ENCODE measurements at regions not wholly inside any gene's neighbourhood (a gene's known extent, or its start where the extent isn't known, plus 50 kb on each side); places are given as distances from the start of the nearest gene placed in this dataset.
"Not testable (repeated sequence)": the region's sequence is repeated elsewhere in the genome, so short reads cannot be mapped to it uniquely, and the experiment has no call there.

- POLR2A ChIA-PET: no interaction called here
- RAD21 ChIA-PET (ENCODE audit: low non-redundant PET in 1 of 2, low total read pairs in 2 of 2, uncharacterized antibody in 2 of 2, unreplicated experiment in 2 of 2): no interaction called here
- CTCF ChIA-PET: no interaction called here
- intact Hi-C loops (cut with micrococcal nuclease): no loop called here
- Histone ChIP-seq H3K9me3 (ENCODE audit: control insufficient read depth in 1 of 2, insufficient read depth in 1 of 2, low read depth in 1 of 2, low read length in 2 of 2) (no peaks in the 10 kb centered on the region), H3K4me2 (ENCODE audit: low read length) (no peak overlapping the region), H4K20me1 (ENCODE audit: insufficient read depth) (no peaks in the 10 kb centered on the region), H3K9me2 (ENCODE audit: insufficient read depth) (no peaks in the 10 kb centered on the region), H2AFZ (ENCODE audit: low read depth, low read length, poor library complexity, severe bottlenecking) (no peak overlapping the region), H3K27ac (ENCODE audit: low read depth, low read length) (no peak overlapping the region), H3K79me2 (ENCODE audit: insufficient read depth, low read length) (no peaks in the 10 kb centered on the region), H3K36me3 (ENCODE audit: control insufficient read depth in 1 of 2, insufficient read depth in 2 of 2, low read length in 2 of 2) (no peaks in the 10 kb centered on the region), H3K4me1 (ENCODE audit: control insufficient read depth in 1 of 2, insufficient read depth in 2 of 2, low read length in 2 of 2) (no peaks in the 10 kb centered on the region), H3K27me3 (ENCODE audit: insufficient read depth, low read length) (no peaks in the 10 kb centered on the region), H3K4me3 (replicated peaks in 1 of 2; ENCODE audit: low read depth in 1 of 2, low read length in 2 of 2) (no peak overlapping the region), H3K9ac (ENCODE audit: low read length) (no peak overlapping the region)
- ATAC-seq (no peak), DNase-seq (ENCODE audit: low read depth, low spot score) (no peak)
- no peak for TF ChIP-seq POLR2A (IDR thresholded peaks at IDR 0.05; ENCODE audit: borderline replicate concordance, extremely low read depth, insufficient read depth, insufficient read length)
- no peak for TF ChIP-seq POLR2AphosphoS5 (IDR thresholded peaks at IDR 0.05; ENCODE audit: low read depth, low read length)
- no peak for TF ChIP-seq ZNF274 (IDR thresholded peaks at IDR 0.05; ENCODE audit: low read depth, low read length)
- TF ChIP-seq ZBTB33 (IDR thresholded peaks at IDR 0.05; ENCODE audit: extremely low read depth, insufficient replicate concordance, low read length): no peak
- no peak for TF ChIP-seq ZFX (IDR thresholded peaks at IDR 0.05)
- TF ChIP-seq CBX3 (IDR thresholded peaks at IDR 0.05; ENCODE audit: low read depth): no peak
- no peak for TF ChIP-seq RAD21 (IDR thresholded peaks at IDR 0.05; ENCODE audit: low read depth)
- BruUV-seq (replicated peaks): no TSS peak
Measured at GRCh38 chr15:66635006-66635405, 67.0 kb upstream of the SMAD6 start.

GRCh38 chr15:66635817-66636216, 66.2 kb upstream of the SMAD6 start:
- POLR2A ChIA-PET: no interaction called here
- RAD21 ChIA-PET (ENCODE audit: low non-redundant PET in 1 of 2, low total read pairs in 2 of 2, uncharacterized antibody in 2 of 2, unreplicated experiment in 2 of 2): no interaction called here
- no peak overlapping the region for H3K9ac ChIP-seq (ENCODE audit: low read length)
- no peak for ATAC-seq
- H3K27ac ChIP-seq (ENCODE audit: low read depth, low read length): no peak overlapping the region
- no peaks in the 10 kb centered on the region for H3K27me3 ChIP-seq (ENCODE audit: insufficient read depth, low read length)
- TF ChIP-seq EGR1 (IDR thresholded peaks at IDR 0.05; ENCODE audit: low read depth) (no peak), TCF7L2 (IDR thresholded peaks at IDR 0.05; ENCODE audit: borderline replicate concordance, extremely low read depth, insufficient read depth, insufficient read length) (no peak)
- intact Hi-C loops (cut with micrococcal nuclease): no loop called here
- H3K4me2 ChIP-seq (ENCODE audit: low read length): no peak overlapping the region
- no peaks in the 10 kb centered on the region for H3K4me1 ChIP-seq (ENCODE audit: control insufficient read depth in 1 of 2, insufficient read depth in 2 of 2, low read length in 2 of 2)
- no peaks in the 10 kb centered on the region for H4K20me1 ChIP-seq (ENCODE audit: insufficient read depth)
- H3K4me3 ChIP-seq (replicated peaks in 1 of 2; ENCODE audit: low read depth in 1 of 2, low read length in 2 of 2): no peak overlapping the region
- H2AFZ ChIP-seq (ENCODE audit: low read depth, low read length, poor library complexity, severe bottlenecking): no peak overlapping the region
- no peaks in the 10 kb centered on the region for H3K79me2 ChIP-seq (ENCODE audit: insufficient read depth, low read length)
- H3K9me2 ChIP-seq (ENCODE audit: insufficient read depth): no peaks in the 10 kb centered on the region
- no peaks in the 10 kb centered on the region for H3K9me3 ChIP-seq (ENCODE audit: control insufficient read depth in 1 of 2, insufficient read depth in 1 of 2, low read depth in 1 of 2, low read length in 2 of 2)
- no peaks in the 10 kb centered on the region for H3K36me3 ChIP-seq (ENCODE audit: control insufficient read depth in 1 of 2, insufficient read depth in 2 of 2, low read length in 2 of 2)
- DNase-seq (ENCODE audit: low read depth, low spot score): no peak
- CTCF ChIA-PET: no interaction called here
- BruUV-seq (replicated peaks): no TSS peak

GRCh38 chr15:66637044-66637443, 65.0 kb upstream of the SMAD6 start:
- CTCF ChIA-PET; POLR2A ChIA-PET; intact Hi-C loops (cut with micrococcal nuclease): not testable (repeated sequence)

More at GRCh38 chr15:66637044-66637443, 65.0 kb upstream of the SMAD6 start:
- H3K9me2 ChIP-seq (ENCODE audit: insufficient read depth); H3K4me3 ChIP-seq (replicated peaks in 1 of 2; ENCODE audit: low read depth in 1 of 2, low read length in 2 of 2); H3K9me3 ChIP-seq (ENCODE audit: control insufficient read depth in 1 of 2, insufficient read depth in 1 of 2, low read depth in 1 of 2, low read length in 2 of 2); H3K4me2 ChIP-seq (ENCODE audit: low read length); H3K36me3 ChIP-seq (ENCODE audit: control insufficient read depth in 1 of 2, insufficient read depth in 2 of 2, low read length in 2 of 2); H4K20me1 ChIP-seq (ENCODE audit: insufficient read depth); H2AFZ ChIP-seq (ENCODE audit: low read depth, low read length, poor library complexity, severe bottlenecking); H3K4me1 ChIP-seq (ENCODE audit: control insufficient read depth in 1 of 2, insufficient read depth in 2 of 2, low read length in 2 of 2); RAD21 ChIA-PET (ENCODE audit: low non-redundant PET in 1 of 2, low total read pairs in 2 of 2, uncharacterized antibody in 2 of 2, unreplicated experiment in 2 of 2); H3K9ac ChIP-seq (ENCODE audit: low read length); DNase-seq (ENCODE audit: low read depth, low spot score); H3K27me3 ChIP-seq (ENCODE audit: insufficient read depth, low read length); H3K79me2 ChIP-seq (ENCODE audit: insufficient read depth, low read length); H3K27ac ChIP-seq (ENCODE audit: low read depth, low read length); BruUV-seq (replicated peaks); ATAC-seq: not testable (repeated sequence)
